ENCODE measurements at regions not wholly inside any gene's neighbourhood (a gene's known extent, or its start where the extent isn't known, plus 50 kb on each side); places are given as distances from the start of the nearest gene placed in this dataset.

GRCh38 chr21:39022863-39023693 lies 160.2 kb downstream of the PSMG1 start:
- peaks cover 8% of the 10 kb centered on the region for H3K27me3 Mint-ChIP-seq (ENCODE audit: low read depth)
- H3K36me3 Mint-ChIP-seq (ENCODE audit: insufficient read depth), result no peaks in the 10 kb centered on the region
- no peak overlapping the region for H3K4me3 Mint-ChIP-seq
- no peaks in the 10 kb centered on the region for H3K9me3 Mint-ChIP-seq
- ATAC-seq (no peak), DNase-seq (no peak)
- no peaks in the 10 kb centered on the region for H3K4me1 Mint-ChIP-seq (ENCODE audit: low read depth)

GRCh38 chr21:39022466-39022862 lies 160.8 kb downstream of the PSMG1 start:
- Mint-ChIP-seq H3K27me3 (ENCODE audit: low read depth) (peaks cover 8% of the 10 kb centered on the region), H3K4me1 (ENCODE audit: low read depth) (no peaks in the 10 kb centered on the region), H3K9me3 (no peaks in the 10 kb centered on the region), H3K36me3 (ENCODE audit: insufficient read depth) (no peaks in the 10 kb centered on the region), H3K4me3 (no peak overlapping the region)
- DNase-seq (no peak), ATAC-seq (no peak)

- Mint-ChIP-seq H3K4me3 (no peak overlapping the region), H3K36me3 (ENCODE audit: insufficient read depth) (no peaks in the 10 kb centered on the region), H3K27me3 (ENCODE audit: low read depth) (peaks cover 8% of the 10 kb centered on the region), H3K9me3 (no peaks in the 10 kb centered on the region), H3K4me1 (ENCODE audit: low read depth) (no peaks in the 10 kb centered on the region)
- ATAC-seq (no peak), DNase-seq (no peak)
Measured at GRCh38 chr21:39022035-39022434, 161.2 kb downstream of the PSMG1 start.

- Mint-ChIP-seq H3K4me1 (ENCODE audit: low read depth) (no peaks in the 10 kb centered on the region), H3K27me3 (ENCODE audit: low read depth) (peaks cover 8% of the 10 kb centered on the region), H3K9me3 (no peaks in the 10 kb centered on the region), H3K36me3 (ENCODE audit: insufficient read depth) (no peaks in the 10 kb centered on the region), H3K4me3 (no peak overlapping the region)
- ATAC-seq (no peak), DNase-seq (no peak)
Measured at GRCh38 chr21:39021478-39021832, 161.8 kb downstream of the PSMG1 start.

- Mint-ChIP-seq H3K4me3 (no peak overlapping the region), H3K36me3 (ENCODE audit: insufficient read depth) (no peaks in the 10 kb centered on the region), H3K9me3 (no peaks in the 10 kb centered on the region), H3K27me3 (ENCODE audit: low read depth) (peaks cover 8% of the 10 kb centered on the region), H3K4me1 (ENCODE audit: low read depth) (no peaks in the 10 kb centered on the region)
- ATAC-seq, result no peak
- no peak for DNase-seq
Measured at GRCh38 chr21:39020751-39021477, 162.3 kb downstream of the PSMG1 start.

GRCh38 chr21:39018730-39019129 lies 164.5 kb downstream of the PSMG1 start:
- Mint-ChIP-seq H3K36me3 (ENCODE audit: insufficient read depth) (no peaks in the 10 kb centered on the region), H3K27me3 (ENCODE audit: low read depth) (peaks cover 8% of the 10 kb centered on the region), H3K4me1 (ENCODE audit: low read depth) (no peaks in the 10 kb centered on the region), H3K4me3 (no peak overlapping the region), H3K9me3 (no peaks in the 10 kb centered on the region)
- DNase-seq (no peak), ATAC-seq (no peak)

- ATAC-seq (no peak), DNase-seq (no peak)
- no peaks in the 10 kb centered on the region for H3K4me1 Mint-ChIP-seq (ENCODE audit: low read depth)
- H3K9me3 Mint-ChIP-seq, result no peaks in the 10 kb centered on the region
- H3K36me3 Mint-ChIP-seq (ENCODE audit: insufficient read depth), result no peaks in the 10 kb centered on the region
- peaks cover 6% of the 10 kb centered on the region for H3K27me3 Mint-ChIP-seq (ENCODE audit: low read depth)
- no peak overlapping the region for H3K4me3 Mint-ChIP-seq
Measured at GRCh38 chr21:39016740-39017315, 166.4 kb downstream of the PSMG1 start.

DNA sequence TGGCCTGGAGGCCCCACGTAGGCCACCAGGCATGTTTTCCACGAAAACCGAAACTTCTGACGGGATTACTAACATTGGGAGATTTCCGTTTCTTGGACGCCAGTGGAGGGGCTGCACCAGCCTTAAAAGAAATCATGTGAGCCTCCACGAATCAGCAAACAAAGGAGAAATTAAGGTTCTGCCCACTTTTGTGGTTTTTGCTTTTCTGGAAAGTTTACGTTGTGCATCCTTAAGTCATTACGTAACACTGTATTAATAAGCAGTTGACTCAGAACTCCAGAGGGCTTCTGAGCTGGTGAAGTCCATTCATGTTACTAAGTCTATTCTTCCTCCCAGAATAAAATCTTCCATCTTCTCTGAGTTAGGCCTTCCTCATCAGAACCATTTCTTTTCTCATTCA lies 168.5 kb downstream of the PSMG1 start:
- no peak overlapping the region for H3K4me3 Mint-ChIP-seq
- peaks cover 2% of the 10 kb centered on the region for H3K27me3 Mint-ChIP-seq (ENCODE audit: low read depth)
- H3K4me1 Mint-ChIP-seq (ENCODE audit: low read depth), result no peaks in the 10 kb centered on the region
- DNase-seq (no peak), ATAC-seq (no peak)
- H3K36me3 Mint-ChIP-seq (ENCODE audit: insufficient read depth), result no peaks in the 10 kb centered on the region
- H3K9me3 Mint-ChIP-seq, result no peaks in the 10 kb centered on the region

- H3K36me3 Mint-ChIP-seq (ENCODE audit: insufficient read depth), result no peaks in the 10 kb centered on the region
- no peak for DNase-seq
- no peak overlapping the region for H3K4me3 Mint-ChIP-seq
- ATAC-seq, result no peak
- no peaks in the 10 kb centered on the region for H3K9me3 Mint-ChIP-seq
- H3K4me1 Mint-ChIP-seq (ENCODE audit: low read depth), result no peaks in the 10 kb centered on the region
- H3K27me3 Mint-ChIP-seq (ENCODE audit: low read depth), result no peaks in the 10 kb centered on the region
Measured at GRCh38 chr21:39012326-39013230, 170.7 kb downstream of the PSMG1 start.

GRCh38 chr21:39011911-39012310 lies 171.3 kb downstream of the PSMG1 start:
- no peaks in the 10 kb centered on the region for H3K4me1 Mint-ChIP-seq (ENCODE audit: low read depth)
- H3K9me3 Mint-ChIP-seq, result no peaks in the 10 kb centered on the region
- no peak for ATAC-seq
- DNase-seq, result no peak
- H3K27me3 Mint-ChIP-seq (ENCODE audit: low read depth), result no peaks in the 10 kb centered on the region
- H3K4me3 Mint-ChIP-seq, result no peak overlapping the region
- H3K36me3 Mint-ChIP-seq (ENCODE audit: insufficient read depth), result no peaks in the 10 kb centered on the region

- Mint-ChIP-seq H3K27me3 (ENCODE audit: low read depth) (no peaks in the 10 kb centered on the region), H3K4me3 (no peak overlapping the region), H3K4me1 (ENCODE audit: low read depth) (no peaks in the 10 kb centered on the region), H3K36me3 (ENCODE audit: insufficient read depth) (no peaks in the 10 kb centered on the region), H3K9me3 (no peaks in the 10 kb centered on the region)
- ATAC-seq (no peak), DNase-seq (no peak)
Measured at GRCh38 chr21:39010629-39011404, 172.4 kb downstream of the PSMG1 start.

- no peak for DNase-seq
- no peak for ATAC-seq
- Mint-ChIP-seq H3K36me3 (ENCODE audit: insufficient read depth) (no peaks in the 10 kb centered on the region), H3K4me1 (ENCODE audit: low read depth) (peaks cover 1% of the 10 kb centered on the region), H3K9me3 (no peaks in the 10 kb centered on the region), H3K4me3 (no peak overlapping the region), H3K27me3 (ENCODE audit: low read depth) (no peaks in the 10 kb centered on the region)
Measured at GRCh38 chr21:39009587-39010225, 173.5 kb downstream of the PSMG1 start.

DNA sequence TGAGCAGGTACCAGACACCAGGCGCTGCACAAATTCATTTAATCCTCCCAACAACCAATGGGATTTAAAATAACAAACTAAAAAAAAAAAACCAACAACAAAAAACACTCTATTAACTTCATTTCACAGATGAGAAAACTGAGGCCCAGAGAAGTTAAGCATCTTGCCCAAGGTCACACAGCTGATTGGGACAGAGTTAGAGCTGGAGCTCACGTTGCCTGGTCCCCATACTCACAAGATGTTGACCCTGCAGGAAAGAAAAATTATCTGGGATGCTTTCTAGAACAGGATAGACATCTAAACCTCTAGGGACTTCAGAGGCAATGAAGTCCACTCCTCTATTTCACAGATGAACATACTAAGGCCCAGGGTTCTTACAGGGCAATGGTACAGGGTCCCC lies 175.3 kb downstream of the PSMG1 start:
- DNase-seq (no peak), ATAC-seq (no peak)
- H3K27me3 Mint-ChIP-seq (ENCODE audit: low read depth), result no peaks in the 10 kb centered on the region
- no peaks in the 10 kb centered on the region for H3K9me3 Mint-ChIP-seq
- H3K4me3 Mint-ChIP-seq, result no peak overlapping the region
- H3K4me1 Mint-ChIP-seq (ENCODE audit: low read depth), result peaks cover 2% of the 10 kb centered on the region
- H3K36me3 Mint-ChIP-seq (ENCODE audit: insufficient read depth), result no peaks in the 10 kb centered on the region
